ENCODE measurements at regions not wholly inside any gene's neighbourhood (a gene's known extent, or its start where the extent isn't known, plus 50 kb on each side); places are given as distances from the start of the nearest gene placed in this dataset.

DNA sequence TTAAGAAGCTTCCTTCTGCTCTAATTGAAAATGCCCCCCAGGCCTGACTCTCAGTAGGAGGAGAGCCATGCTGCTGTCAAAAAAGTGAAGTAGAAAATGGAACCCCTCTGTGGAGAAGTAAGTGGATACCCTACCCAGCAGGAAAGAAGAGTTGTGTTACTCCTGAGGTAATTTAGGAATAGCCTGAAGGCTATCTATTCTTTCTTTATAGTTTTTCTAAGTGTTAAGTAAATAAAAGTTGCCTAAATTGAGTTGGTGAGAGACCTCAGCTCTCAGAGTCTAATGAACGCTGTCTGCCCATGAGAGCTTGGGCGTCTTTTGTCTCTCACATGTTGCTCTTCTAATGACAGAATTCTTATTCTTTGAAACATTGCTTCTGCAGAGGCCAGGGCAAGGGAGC lies 116.2 kb downstream of the NSUN3 start:
- no peaks in the 10 kb centered on the region for H3K9me3 Mint-ChIP-seq
- no peaks in the 10 kb centered on the region for H3K4me1 Mint-ChIP-seq (ENCODE audit: low read depth)
- no peak overlapping the region for H3K4me3 Mint-ChIP-seq
- H3K27ac Mint-ChIP-seq: no peak overlapping the region
- no peaks in the 10 kb centered on the region for H3K27me3 Mint-ChIP-seq (ENCODE audit: low read depth)
- no peak for DNase-seq (ENCODE audit: low spot score)
- H3K36me3 Mint-ChIP-seq (ENCODE audit: low read depth): no peaks in the 10 kb centered on the region

DNA sequence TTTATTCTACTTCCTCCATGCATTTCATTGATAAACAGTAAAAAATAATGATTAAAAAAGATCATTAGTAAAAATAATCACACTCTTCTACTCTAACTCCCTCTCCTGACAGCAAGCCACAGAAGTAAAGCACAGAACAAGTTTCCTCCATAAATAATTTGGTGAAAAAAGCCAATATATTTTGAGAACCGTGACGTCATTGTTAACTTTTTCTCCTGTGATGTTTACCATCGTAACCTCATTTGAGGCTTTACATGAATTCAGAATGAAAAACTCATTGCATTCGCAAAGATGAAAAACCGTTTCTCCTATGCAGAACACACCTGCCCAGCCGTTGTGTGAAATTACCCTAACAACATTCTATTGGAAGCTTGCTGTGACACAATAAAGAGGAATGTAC lies 120.7 kb downstream of the NSUN3 start:
- Mint-ChIP-seq H3K4me1 (ENCODE audit: low read depth) (no peaks in the 10 kb centered on the region), H3K4me3 (no peak overlapping the region), H3K27me3 (ENCODE audit: low read depth) (no peaks in the 10 kb centered on the region), H3K36me3 (ENCODE audit: low read depth) (no peaks in the 10 kb centered on the region), H3K27ac (no peak overlapping the region), H3K9me3 (no peaks in the 10 kb centered on the region)
- DNase-seq (ENCODE audit: low spot score): no peak

DNA sequence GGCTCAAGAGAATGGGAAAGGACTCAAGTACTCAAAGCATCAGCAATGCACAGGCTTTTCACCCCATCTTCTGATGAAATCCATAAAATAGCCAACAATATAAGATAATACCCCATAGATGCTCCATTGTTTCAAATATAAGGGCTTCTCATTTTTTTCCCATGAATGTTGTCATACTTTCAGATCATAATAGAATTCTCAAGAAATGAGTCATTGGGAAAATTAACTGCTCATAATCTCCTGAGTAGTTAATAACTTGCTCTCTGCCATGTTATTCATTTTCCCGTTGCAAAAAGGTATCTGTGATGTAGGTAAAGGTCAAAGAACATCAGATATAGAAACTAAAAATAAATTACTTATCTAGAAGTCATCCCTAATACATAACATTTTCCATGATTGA lies 121.9 kb downstream of the NSUN3 start:
- no peaks in the 10 kb centered on the region for H3K27me3 Mint-ChIP-seq (ENCODE audit: low read depth)
- no peaks in the 10 kb centered on the region for H3K4me1 Mint-ChIP-seq (ENCODE audit: low read depth)
- no peak overlapping the region for H3K27ac Mint-ChIP-seq
- no peak for DNase-seq (ENCODE audit: low spot score)
- H3K36me3 Mint-ChIP-seq (ENCODE audit: low read depth): no peaks in the 10 kb centered on the region
- no peak overlapping the region for H3K4me3 Mint-ChIP-seq
- H3K9me3 Mint-ChIP-seq: no peaks in the 10 kb centered on the region

DNA sequence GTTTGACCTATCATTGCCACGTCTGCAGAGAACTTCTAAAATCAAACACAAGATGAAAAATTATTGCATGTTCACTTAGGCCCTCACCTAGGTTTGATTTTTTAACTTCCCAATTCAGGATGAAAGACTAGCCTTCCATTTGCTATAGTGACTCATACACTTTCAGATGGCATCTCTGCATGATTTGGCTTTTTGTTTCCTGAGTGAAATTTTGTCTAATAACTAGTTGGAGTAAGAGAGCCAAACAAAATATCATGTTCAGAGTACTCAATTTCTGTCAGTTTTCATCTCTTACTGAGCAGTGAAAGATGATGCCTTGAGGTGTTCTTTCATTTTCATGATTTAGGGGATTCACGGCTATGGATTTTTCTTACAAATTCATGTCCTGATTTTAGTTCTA lies 122.9 kb downstream of the NSUN3 start:
- no peaks in the 10 kb centered on the region for H3K9me3 Mint-ChIP-seq
- no peak overlapping the region for H3K27ac Mint-ChIP-seq
- no peak overlapping the region for H3K4me3 Mint-ChIP-seq
- no peak for DNase-seq (ENCODE audit: low spot score)
- no peaks in the 10 kb centered on the region for H3K4me1 Mint-ChIP-seq (ENCODE audit: low read depth)
- H3K27me3 Mint-ChIP-seq (ENCODE audit: low read depth): no peaks in the 10 kb centered on the region
- no peaks in the 10 kb centered on the region for H3K36me3 Mint-ChIP-seq (ENCODE audit: low read depth)

DNA sequence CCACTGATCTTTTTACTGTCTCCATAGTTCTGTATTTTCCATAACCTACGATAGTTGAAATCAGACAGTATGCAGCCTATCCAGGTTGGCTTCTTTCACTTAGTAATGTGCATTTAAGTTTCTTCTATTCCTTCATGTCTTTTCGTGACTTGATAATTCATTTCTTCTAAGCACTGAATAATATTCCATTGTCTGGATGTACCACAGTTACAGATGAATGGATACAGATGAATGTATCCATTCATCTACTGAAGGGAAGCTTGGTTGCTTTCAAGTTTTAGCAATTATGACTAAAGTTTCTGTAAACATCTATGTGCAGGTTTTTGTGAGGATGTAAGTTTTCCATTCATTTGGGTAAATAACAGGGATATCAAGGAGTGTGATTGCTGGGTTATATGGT lies 124.8 kb downstream of the NSUN3 start:
- no peaks in the 10 kb centered on the region for H3K9me3 Mint-ChIP-seq

DNA sequence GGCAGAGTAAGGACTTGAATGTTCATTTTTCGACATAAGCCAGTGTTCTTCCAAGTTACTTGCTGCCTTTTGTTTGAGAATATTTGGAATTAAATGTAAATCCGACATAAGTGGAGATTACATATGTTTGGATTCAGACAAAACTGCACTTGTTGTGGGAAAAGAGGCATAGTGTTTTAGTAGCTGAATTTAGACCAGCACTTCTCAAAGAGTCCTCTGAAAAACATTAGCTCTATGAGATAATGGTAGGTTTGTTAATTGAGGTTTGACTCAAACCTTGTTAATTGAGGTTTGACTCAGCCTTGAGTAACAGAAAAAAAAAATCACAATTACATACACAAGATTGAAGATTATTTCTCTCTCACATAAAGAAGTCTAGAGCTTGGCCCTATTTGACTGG lies 132.5 kb downstream of the NSUN3 start:
- no peaks in the 10 kb centered on the region for H3K4me1 Mint-ChIP-seq (ENCODE audit: low read depth)
- H3K27ac Mint-ChIP-seq: no peak overlapping the region
- no peaks in the 10 kb centered on the region for H3K36me3 Mint-ChIP-seq (ENCODE audit: low read depth)
- no peak for DNase-seq (ENCODE audit: low spot score)
- no peaks in the 10 kb centered on the region for H3K9me3 Mint-ChIP-seq
- no peak overlapping the region for H3K4me3 Mint-ChIP-seq
- no peaks in the 10 kb centered on the region for H3K27me3 Mint-ChIP-seq (ENCODE audit: low read depth)

More for the DNA sequence above, 124.8 kb downstream of the NSUN3 start:
- no peak for DNase-seq (ENCODE audit: low spot score)
- H3K27me3 Mint-ChIP-seq (ENCODE audit: low read depth): no peaks in the 10 kb centered on the region
- H3K4me3 Mint-ChIP-seq: no peak overlapping the region
- H3K4me1 Mint-ChIP-seq (ENCODE audit: low read depth): no peaks in the 10 kb centered on the region
- H3K27ac Mint-ChIP-seq: no peak overlapping the region
- H3K36me3 Mint-ChIP-seq (ENCODE audit: low read depth): no peaks in the 10 kb centered on the region

DNA sequence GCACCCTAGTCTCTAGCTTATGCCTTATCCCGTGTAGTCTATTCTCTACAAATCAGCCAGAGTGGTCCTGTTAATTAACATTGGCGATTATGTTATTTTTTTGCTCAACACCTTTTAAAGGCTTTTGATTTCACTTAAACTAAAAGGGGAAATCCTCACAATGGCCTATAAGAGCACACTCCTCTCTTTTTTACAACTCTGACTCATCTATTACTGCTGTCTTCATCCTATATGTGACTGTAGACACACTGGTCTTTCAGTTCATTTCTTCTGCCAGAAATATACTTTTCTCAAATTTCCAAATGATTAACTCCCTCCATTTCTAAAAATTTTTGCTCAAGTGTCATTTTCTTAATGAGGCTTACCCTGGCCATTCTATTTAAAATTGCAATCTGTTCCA lies 143.4 kb downstream of the NSUN3 start:
- no peak for DNase-seq (ENCODE audit: low spot score)
- Mint-ChIP-seq H3K27me3 (ENCODE audit: low read depth) (no peaks in the 10 kb centered on the region), H3K4me3 (no peak overlapping the region), H3K36me3 (ENCODE audit: low read depth) (no peaks in the 10 kb centered on the region), H3K27ac (no peak overlapping the region), H3K4me1 (ENCODE audit: low read depth) (no peaks in the 10 kb centered on the region), H3K9me3 (no peaks in the 10 kb centered on the region)

DNA sequence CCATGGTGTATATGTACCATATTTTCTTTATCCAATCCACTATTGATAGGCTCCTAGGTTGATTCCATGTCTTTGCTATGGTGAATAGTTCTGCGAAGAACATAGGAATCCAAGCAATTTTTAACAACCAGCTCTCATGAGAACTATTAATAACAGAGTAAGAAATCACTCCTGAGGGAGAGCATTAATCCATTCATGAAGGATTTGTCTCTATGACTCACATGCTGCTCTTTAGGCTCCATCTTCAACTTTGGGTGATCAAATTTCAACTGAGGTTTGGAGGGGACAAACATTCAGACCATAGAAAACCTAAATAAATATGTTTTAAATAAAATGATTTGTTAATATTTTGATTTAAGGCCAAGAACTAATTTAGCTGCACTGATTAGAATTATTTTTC lies 147.4 kb downstream of the NSUN3 start:
- DNase-seq (ENCODE audit: low spot score): no peak
- Mint-ChIP-seq H3K36me3 (ENCODE audit: low read depth) (no peaks in the 10 kb centered on the region), H3K4me1 (ENCODE audit: low read depth) (no peaks in the 10 kb centered on the region), H3K4me3 (no peak overlapping the region), H3K27me3 (ENCODE audit: low read depth) (no peaks in the 10 kb centered on the region), H3K27ac (no peak overlapping the region), H3K9me3 (no peaks in the 10 kb centered on the region)

DNA sequence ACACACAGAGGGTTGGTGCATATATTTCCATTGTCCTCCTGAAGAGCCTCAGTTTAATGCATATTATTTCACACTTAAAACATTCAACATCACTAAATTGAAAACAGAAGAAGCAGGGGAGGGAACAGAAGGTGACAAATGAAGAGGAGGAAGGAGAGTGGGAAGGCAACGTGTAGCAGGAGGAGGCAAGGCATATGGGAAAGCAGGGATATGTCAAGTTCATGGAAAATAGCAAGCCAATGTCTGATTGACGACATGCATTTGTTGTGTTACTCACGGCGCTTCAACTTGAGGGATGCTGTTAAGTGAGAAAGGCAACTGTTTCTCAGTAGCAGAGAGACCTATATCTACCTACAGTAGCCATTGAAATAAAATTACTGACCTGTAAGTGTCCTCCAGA lies 154.5 kb downstream of the NSUN3 start:
- H3K27me3 Mint-ChIP-seq (ENCODE audit: low read depth): no peaks in the 10 kb centered on the region
- H3K27ac Mint-ChIP-seq: no peak overlapping the region
- H3K9me3 Mint-ChIP-seq: peaks cover 3% of the 10 kb centered on the region
- DNase-seq (ENCODE audit: low spot score): no peak
- H3K36me3 Mint-ChIP-seq (ENCODE audit: low read depth): no peaks in the 10 kb centered on the region
- no peaks in the 10 kb centered on the region for H3K4me1 Mint-ChIP-seq (ENCODE audit: low read depth)
- H3K4me3 Mint-ChIP-seq: no peak overlapping the region

DNA sequence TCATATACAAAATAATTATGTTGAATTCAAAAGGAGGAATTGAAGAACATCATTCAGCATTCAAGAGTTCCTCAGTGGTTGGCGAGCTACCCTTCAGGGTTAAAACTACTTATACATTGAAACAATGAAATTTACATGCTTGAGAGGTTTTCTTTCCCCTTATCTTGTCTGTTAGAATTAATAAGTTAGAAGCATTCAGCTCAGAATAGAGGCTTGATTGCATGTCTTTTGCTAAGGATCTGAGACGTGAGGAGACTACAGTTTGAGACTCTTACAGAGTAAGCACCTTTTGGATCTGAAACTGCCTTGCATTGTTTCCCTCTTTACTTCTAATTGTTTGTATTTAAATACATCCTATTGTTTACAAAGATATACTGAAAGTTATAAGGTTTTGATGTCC lies 157.6 kb downstream of the NSUN3 start:
- DNase-seq (ENCODE audit: low spot score): no peak
- no peak overlapping the region for H3K27ac Mint-ChIP-seq
- no peaks in the 10 kb centered on the region for H3K4me1 Mint-ChIP-seq (ENCODE audit: low read depth)
- H3K9me3 Mint-ChIP-seq: peaks cover 9% of the 10 kb centered on the region
- no peaks in the 10 kb centered on the region for H3K27me3 Mint-ChIP-seq (ENCODE audit: low read depth)
- H3K4me3 Mint-ChIP-seq: no peak overlapping the region
- no peaks in the 10 kb centered on the region for H3K36me3 Mint-ChIP-seq (ENCODE audit: low read depth)

DNA sequence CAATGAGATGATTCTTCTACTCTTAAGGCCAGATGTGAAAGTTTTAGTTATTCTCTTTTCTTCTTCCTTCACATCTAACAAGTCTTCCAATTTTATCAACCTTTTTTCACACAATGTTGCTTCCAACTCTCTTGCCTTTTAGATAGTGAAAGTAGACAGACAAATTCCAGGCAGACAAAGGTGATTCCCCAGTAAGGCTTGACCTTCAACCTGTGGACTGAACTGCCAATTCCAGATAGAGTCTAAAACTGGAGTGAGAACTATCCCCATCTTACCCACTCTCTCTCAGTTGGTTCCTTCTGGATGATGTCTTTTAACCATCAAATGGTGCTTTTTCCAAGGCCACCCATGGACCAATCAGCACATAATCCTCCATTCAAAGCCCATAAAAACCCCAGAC lies 159.0 kb downstream of the NSUN3 start:
- H3K27me3 Mint-ChIP-seq (ENCODE audit: low read depth): no peaks in the 10 kb centered on the region
- H3K4me3 Mint-ChIP-seq: no peak overlapping the region
- H3K4me1 Mint-ChIP-seq (ENCODE audit: low read depth): no peaks in the 10 kb centered on the region
- no peaks in the 10 kb centered on the region for H3K36me3 Mint-ChIP-seq (ENCODE audit: low read depth)
- H3K27ac Mint-ChIP-seq: no peak overlapping the region
- DNase-seq (ENCODE audit: low spot score): no peak
- peaks cover 9% of the 10 kb centered on the region for H3K9me3 Mint-ChIP-seq

DNA sequence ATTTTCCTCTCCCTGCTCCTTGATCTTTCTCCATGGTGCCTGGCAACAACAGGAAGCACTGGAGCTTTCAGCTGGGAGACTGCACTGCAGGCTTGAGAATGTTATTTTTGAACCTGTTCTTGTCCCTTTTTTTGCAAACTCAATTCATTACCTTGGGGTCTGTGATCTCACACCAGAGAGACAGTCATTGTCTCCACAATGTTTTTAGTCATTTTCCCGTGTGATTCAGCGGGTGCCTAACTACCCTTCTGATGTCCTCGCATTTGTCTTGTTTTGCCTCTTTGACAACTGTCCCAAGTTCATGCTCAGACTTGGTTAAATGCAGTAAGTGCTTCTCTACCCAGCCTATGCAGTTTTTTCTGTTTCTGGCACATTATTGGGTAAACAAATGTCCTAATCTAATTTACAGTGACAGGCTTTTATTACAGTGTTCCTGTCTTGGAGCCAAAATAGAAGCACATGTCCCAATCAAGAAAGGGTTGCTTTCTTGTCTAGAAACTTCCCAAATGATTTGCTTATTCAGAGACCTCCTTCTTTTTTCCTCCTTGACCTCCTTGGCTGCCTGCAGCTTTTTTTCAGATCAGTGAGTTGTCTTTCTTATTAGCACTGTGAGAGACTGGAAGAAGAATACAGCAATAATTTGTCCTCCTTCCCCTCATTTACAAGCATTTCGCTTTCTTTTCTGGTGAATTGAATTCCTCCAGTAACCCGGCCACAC lies 162.4 kb downstream of the NSUN3 start:
- Mint-ChIP-seq H3K9me3 (peaks cover 9% of the 10 kb centered on the region), H3K36me3 (ENCODE audit: low read depth) (no peaks in the 10 kb centered on the region), H3K27me3 (ENCODE audit: low read depth) (no peaks in the 10 kb centered on the region), H3K4me3 (no peak overlapping the region), H3K4me1 (ENCODE audit: low read depth) (no peaks in the 10 kb centered on the region), H3K27ac (no peak overlapping the region)
- DNase-seq (ENCODE audit: low spot score): no peak

DNA sequence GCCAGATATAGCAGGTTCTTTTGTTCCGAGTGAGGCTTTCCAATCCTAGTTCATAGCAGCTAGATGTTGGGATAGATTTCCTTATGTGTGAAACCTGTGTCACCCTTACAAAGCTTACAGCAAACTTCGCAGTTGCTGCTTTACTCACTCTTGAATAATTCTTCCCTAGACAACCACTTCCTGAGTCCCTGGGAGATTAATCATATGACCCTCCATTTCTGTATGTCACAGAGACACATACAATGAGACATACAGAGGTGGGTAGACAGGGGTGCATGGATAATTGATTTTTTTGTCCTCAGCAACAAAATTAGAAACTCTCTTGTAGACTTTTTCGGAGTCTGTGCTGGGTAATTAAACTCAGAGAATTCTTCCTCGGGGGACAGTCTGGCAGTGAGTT lies 163.2 kb downstream of the NSUN3 start:
- Mint-ChIP-seq H3K27me3 (ENCODE audit: low read depth) (no peaks in the 10 kb centered on the region), H3K27ac (no peak overlapping the region), H3K4me1 (ENCODE audit: low read depth) (no peaks in the 10 kb centered on the region), H3K36me3 (ENCODE audit: low read depth) (no peaks in the 10 kb centered on the region), H3K4me3 (no peak overlapping the region), H3K9me3 (peaks cover 9% of the 10 kb centered on the region)
- no peak for DNase-seq (ENCODE audit: low spot score)

DNA sequence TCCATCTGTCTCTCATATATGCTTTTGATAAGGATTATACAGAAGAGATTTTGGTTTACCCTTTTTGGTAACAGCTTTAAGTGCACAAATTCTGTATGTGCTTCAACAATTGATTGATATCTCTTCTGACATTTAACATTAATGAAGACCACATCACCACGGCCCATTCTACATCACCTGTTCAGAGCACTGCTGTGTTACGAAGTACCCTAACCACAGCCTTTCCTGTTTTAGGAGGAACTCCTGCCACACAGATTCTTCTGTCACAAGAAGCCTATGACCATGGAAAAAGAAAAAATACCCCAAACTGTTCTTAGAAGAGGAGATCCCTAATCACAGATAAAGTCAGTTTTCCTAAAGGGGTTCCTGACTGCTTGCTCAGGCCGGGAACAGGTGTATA lies 170.1 kb downstream of the NSUN3 start:
- no peak overlapping the region for H3K27ac Mint-ChIP-seq
- no peaks in the 10 kb centered on the region for H3K27me3 Mint-ChIP-seq (ENCODE audit: low read depth)
- no peaks in the 10 kb centered on the region for H3K9me3 Mint-ChIP-seq
- DNase-seq (ENCODE audit: low spot score): no peak
- H3K4me1 Mint-ChIP-seq (ENCODE audit: low read depth): peaks cover 3% of the 10 kb centered on the region
- no peaks in the 10 kb centered on the region for H3K36me3 Mint-ChIP-seq (ENCODE audit: low read depth)
- H3K4me3 Mint-ChIP-seq: no peak overlapping the region

DNA sequence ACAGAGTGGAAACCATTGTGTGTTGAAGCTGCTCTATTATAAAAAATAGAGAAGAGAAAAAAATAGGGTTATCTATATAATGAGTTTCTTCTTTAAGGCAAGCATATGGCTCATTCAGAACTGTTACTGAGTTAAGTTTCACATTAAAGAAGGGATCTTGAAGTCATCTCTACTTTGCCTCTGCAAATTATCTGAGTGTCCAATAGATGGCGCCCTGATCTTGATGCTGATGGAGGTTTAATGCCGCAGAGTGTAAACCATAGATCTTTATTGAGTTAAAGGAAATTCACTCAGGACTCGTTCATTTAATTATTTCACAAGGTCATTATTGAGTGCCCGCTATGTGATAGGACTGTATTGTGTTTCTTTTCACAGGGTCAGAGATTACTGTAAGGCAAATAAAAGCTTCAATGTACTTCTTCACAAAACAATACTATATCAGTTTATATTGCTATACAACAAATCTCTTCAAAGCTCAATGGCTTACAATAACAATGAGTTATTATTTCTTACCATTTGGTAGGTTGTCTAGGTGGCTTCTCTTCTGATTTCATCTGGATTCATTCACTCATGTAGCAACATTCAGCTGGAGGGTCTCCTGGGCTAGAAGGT lies 171.4 kb downstream of the NSUN3 start:
- Mint-ChIP-seq H3K9me3 (no peaks in the 10 kb centered on the region), H3K4me3 (no peak overlapping the region), H3K4me1 (ENCODE audit: low read depth) (peaks cover 3% of the 10 kb centered on the region), H3K27ac (no peak overlapping the region), H3K36me3 (ENCODE audit: low read depth) (no peaks in the 10 kb centered on the region), H3K27me3 (ENCODE audit: low read depth) (no peaks in the 10 kb centered on the region)
- DNase-seq (ENCODE audit: low spot score): no peak

Measured in T-helper 2 cell treated with Interferon-gamma antibody and Interleukin-4, amounts not matched to agents 5 μg/mL and 100 μg/mL, for 36 hours (primary cell).